ENCODE measurements at regions not wholly inside any gene's neighbourhood (a gene's known extent, or its start where the extent isn't known, plus 50 kb on each side); places are given as distances from the start of the nearest gene placed in this dataset.

DNA sequence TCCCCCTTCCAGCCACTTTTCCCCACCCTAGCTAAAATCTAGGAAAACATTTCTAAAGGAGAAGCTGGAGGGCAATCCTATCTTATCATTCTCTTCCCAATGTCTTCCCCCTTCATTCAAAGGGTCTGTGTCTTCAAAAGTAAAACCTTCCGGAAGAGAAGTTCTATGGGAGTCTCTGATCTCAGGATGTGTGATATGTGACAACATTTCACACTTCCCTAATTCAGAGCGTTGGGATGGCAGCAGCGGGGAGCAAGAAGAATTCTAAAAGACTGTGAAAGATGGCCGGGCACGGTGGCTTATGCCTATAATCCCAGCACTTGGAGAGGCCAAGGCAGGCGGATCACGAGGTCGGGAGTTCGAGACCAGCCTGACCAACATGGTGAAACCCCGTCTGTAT, 65.4 kb upstream of the AKIRIN2 start:
- Histone ChIP-seq H3K23ac (ENCODE audit: insufficient read length, low read depth, low read length) (no peak overlapping the region), H4K5ac (ENCODE audit: insufficient read length, low read depth, low read length) (no peak overlapping the region), H3K9ac (ENCODE audit: extremely low read depth, insufficient read length, low read length) (no peak overlapping the region), H3K4ac (ENCODE audit: low read depth, low read length) (no peak overlapping the region), H2AK5ac (ENCODE audit: insufficient read length, low read length) (no peak overlapping the region), H2BK20ac (ENCODE audit: low read depth, low read length, poor library complexity, severe bottlenecking) (no peak overlapping the region), H2BK5ac (ENCODE audit: insufficient read length, low read length) (no peak overlapping the region), H3K18ac (ENCODE audit: insufficient read length, low read depth, low read length) (no peak overlapping the region), H3K23me2 (ENCODE audit: insufficient read length, low read depth, low read length, poor library complexity, severe bottlenecking) (no peaks in the 10 kb centered on the region), H3K79me2 (ENCODE audit: insufficient read depth, low read length) (no peaks in the 10 kb centered on the region), H2BK120ac (ENCODE audit: low read depth, low read length, poor library complexity, severe bottlenecking) (no peak overlapping the region), H2BK12ac (ENCODE audit: insufficient read length, low read depth, low read length) (no peak overlapping the region), H3T11ph (ENCODE audit: low read length) (no peak overlapping the region), H3K79me1 (ENCODE audit: insufficient read depth, low read depth, low read length, poor library complexity, severe bottlenecking) (no peaks in the 10 kb centered on the region), H3K9me3 (ENCODE audit: control insufficient read depth, low read depth, low read length) (no peaks in the 10 kb centered on the region), H3K4me1 (ENCODE audit: insufficient read depth, low read length) (no peaks in the 10 kb centered on the region), H3K14ac (ENCODE audit: insufficient read depth, low read length) (no peak overlapping the region), H3K27ac (ENCODE audit: insufficient read length, low read depth, low read length) (no peak overlapping the region), H3K27me3 (ENCODE audit: insufficient read depth, low read length) (no peaks in the 10 kb centered on the region), H3K4me2 (ENCODE audit: insufficient read depth, insufficient read length, low read length) (no peak overlapping the region), H4K91ac (ENCODE audit: insufficient read length, low read depth, low read length) (no peak overlapping the region), H2BK15ac (ENCODE audit: low read depth, low read length) (no peak overlapping the region), H2AFZ (ENCODE audit: low read length) (no peak overlapping the region), H4K8ac (replicated peaks; ENCODE audit: insufficient read length, low read depth, low read length) (no peak overlapping the region), H3K56ac (ENCODE audit: insufficient read length, low read depth, low read length) (no peak overlapping the region), H4K20me1 (ENCODE audit: control insufficient read depth, insufficient read depth, insufficient read length) (no peaks in the 10 kb centered on the region)
- Mint-ChIP-seq H3K36me3 (ENCODE audit: insufficient read depth in 1 of 3, low read depth in 3 of 3) (no peaks in the 10 kb centered on the region; a peak in 1 of 7 replicates), H3K9me3 (no peaks in the 10 kb centered on the region), H3K4me1 (peaks cover 2% of the 10 kb centered on the region in 2 experiments), H3K27me3 (ENCODE audit: low read depth) (no peaks in the 10 kb centered on the region; the same call in 1 of the 2 replicates), H3K27ac (no peak overlapping the region), H3K4me3 (no peak overlapping the region)
- no peak for DNase-seq
- TF ChIP-seq, protein P1, sequence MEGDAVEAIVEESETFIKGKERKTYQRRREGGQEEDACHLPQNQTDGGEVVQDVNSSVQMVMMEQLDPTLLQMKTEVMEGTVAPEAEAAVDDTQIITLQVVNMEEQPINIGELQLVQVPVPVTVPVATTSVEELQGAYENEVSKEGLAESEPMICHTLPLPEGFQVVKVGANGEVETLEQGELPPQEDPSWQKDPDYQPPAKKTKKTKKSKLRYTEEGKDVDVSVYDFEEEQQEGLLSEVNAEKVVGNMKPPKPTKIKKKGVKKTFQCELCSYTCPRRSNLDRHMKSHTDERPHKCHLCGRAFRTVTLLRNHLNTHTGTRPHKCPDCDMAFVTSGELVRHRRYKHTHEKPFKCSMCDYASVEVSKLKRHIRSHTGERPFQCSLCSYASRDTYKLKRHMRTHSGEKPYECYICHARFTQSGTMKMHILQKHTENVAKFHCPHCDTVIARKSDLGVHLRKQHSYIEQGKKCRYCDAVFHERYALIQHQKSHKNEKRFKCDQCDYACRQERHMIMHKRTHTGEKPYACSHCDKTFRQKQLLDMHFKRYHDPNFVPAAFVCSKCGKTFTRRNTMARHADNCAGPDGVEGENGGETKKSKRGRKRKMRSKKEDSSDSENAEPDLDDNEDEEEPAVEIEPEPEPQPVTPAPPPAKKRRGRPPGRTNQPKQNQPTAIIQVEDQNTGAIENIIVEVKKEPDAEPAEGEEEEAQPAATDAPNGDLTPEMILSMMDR (conservative IDR thresholded peaks at IDR 0.05) = no peak
- WGBS (ENCODE audit: extremely low coverage, insufficient read length, low lambda C conversion rate) = no CpG with 5 or more reads among the region's 10 CpGs
